ENCODE measurements at regions not wholly inside any gene's neighbourhood (a gene's known extent, or its start where the extent isn't known, plus 50 kb on each side); places are given as distances from the start of the nearest gene placed in this dataset.
"Not testable (repeated sequence)": the region's sequence is repeated elsewhere in the genome, so short reads cannot be mapped to it uniquely, and the experiment has no call there.

GRCh38 chr1:199932462-199932861, 95.0 kb upstream of the NR5A2 start:
- Histone ChIP-seq H3K9ac (ENCODE audit: low read depth, low read length) (no peak overlapping the region), H3K36me3 (ENCODE audit: insufficient read depth, low read length) (no peaks in the 10 kb centered on the region), H3K9me3 (ENCODE audit: control insufficient read depth, insufficient read depth, low read length) (no peaks in the 10 kb centered on the region), H3K4me1 (ENCODE audit: insufficient read depth, low read length) (no peaks in the 10 kb centered on the region)

GRCh38 chr1:199936441-199936840, 91.1 kb upstream of the NR5A2 start:
- Histone ChIP-seq H3K4me1 (ENCODE audit: insufficient read depth, low read length) (no peaks in the 10 kb centered on the region), H3K36me3 (ENCODE audit: insufficient read depth, low read length) (no peaks in the 10 kb centered on the region), H3K9ac (ENCODE audit: low read depth, low read length) (no peak overlapping the region), H3K9me3 (ENCODE audit: control insufficient read depth, insufficient read depth, low read length) (no peaks in the 10 kb centered on the region)

- Histone ChIP-seq H3K4me1 (ENCODE audit: insufficient read depth, low read length) (no peaks in the 10 kb centered on the region), H3K36me3 (ENCODE audit: insufficient read depth, low read length) (no peaks in the 10 kb centered on the region), H3K9ac (ENCODE audit: low read depth, low read length) (no peak overlapping the region), H3K9me3 (ENCODE audit: control insufficient read depth, insufficient read depth, low read length) (no peaks in the 10 kb centered on the region)
Measured at GRCh38 chr1:199937161-199937560, 90.3 kb upstream of the NR5A2 start.

- Histone ChIP-seq H3K36me3 (ENCODE audit: insufficient read depth, low read length) (no peaks in the 10 kb centered on the region), H3K4me1 (ENCODE audit: insufficient read depth, low read length) (no peaks in the 10 kb centered on the region), H3K9me3 (ENCODE audit: control insufficient read depth, insufficient read depth, low read length) (no peaks in the 10 kb centered on the region), H3K9ac (ENCODE audit: low read depth, low read length) (no peak overlapping the region)
Measured at GRCh38 chr1:199937661-199938060, 89.8 kb upstream of the NR5A2 start.

- Histone ChIP-seq H3K36me3 (ENCODE audit: insufficient read depth, low read length) (no peaks in the 10 kb centered on the region), H3K9ac (ENCODE audit: low read depth, low read length) (no peak overlapping the region), H3K9me3 (ENCODE audit: control insufficient read depth, insufficient read depth, low read length) (no peaks in the 10 kb centered on the region), H3K4me1 (ENCODE audit: insufficient read depth, low read length) (no peaks in the 10 kb centered on the region; the same call in 1 of the 2 replicates)
Measured at GRCh38 chr1:199944986-199945385, 82.5 kb upstream of the NR5A2 start.

GRCh38 chr1:199945591-199945990, 81.9 kb upstream of the NR5A2 start:
- Histone ChIP-seq H3K9ac (ENCODE audit: low read depth, low read length) (no peak overlapping the region), H3K36me3 (ENCODE audit: insufficient read depth, low read length) (no peaks in the 10 kb centered on the region), H3K9me3 (ENCODE audit: control insufficient read depth, insufficient read depth, low read length) (no peaks in the 10 kb centered on the region), H3K4me1 (ENCODE audit: insufficient read depth, low read length) (no peaks in the 10 kb centered on the region; the same call in 1 of the 2 replicates)

GRCh38 chr1:199946305-199947155, 81.0 kb upstream of the NR5A2 start:
- Histone ChIP-seq H3K36me3 (ENCODE audit: insufficient read depth, low read length) (no peaks in the 10 kb centered on the region), H3K9ac (ENCODE audit: low read depth, low read length) (no peak overlapping the region), H3K4me1 (ENCODE audit: insufficient read depth, low read length) (no peaks in the 10 kb centered on the region; the same call in 1 of the 2 replicates), H3K9me3 (ENCODE audit: control insufficient read depth, insufficient read depth, low read length) (no peaks in the 10 kb centered on the region)

GRCh38 chr1:199948587-199949280, 78.8 kb upstream of the NR5A2 start:
- no peaks in the 10 kb centered on the region for H3K36me3 ChIP-seq (ENCODE audit: insufficient read depth, low read length)
- no peaks in the 10 kb centered on the region; the same call in 1 of the 2 replicates for H3K4me1 ChIP-seq (ENCODE audit: insufficient read depth, low read length)
- no peaks in the 10 kb centered on the region for H3K9me3 ChIP-seq (ENCODE audit: control insufficient read depth, insufficient read depth, low read length)
- no peak overlapping the region for H3K9ac ChIP-seq (ENCODE audit: low read depth, low read length)

- not testable (repeated sequence) for H3K4me1 ChIP-seq (ENCODE audit: insufficient read depth, low read length); H3K9ac ChIP-seq (ENCODE audit: low read depth, low read length); H3K9me3 ChIP-seq (ENCODE audit: control insufficient read depth, insufficient read depth, low read length); H3K36me3 ChIP-seq (ENCODE audit: insufficient read depth, low read length)
Measured at GRCh38 chr1:199951005-199951404, 76.5 kb upstream of the NR5A2 start.

- Histone ChIP-seq H3K9ac (ENCODE audit: low read depth, low read length) (no peak overlapping the region), H3K4me1 (ENCODE audit: insufficient read depth, low read length) (no peaks in the 10 kb centered on the region), H3K9me3 (ENCODE audit: control insufficient read depth, insufficient read depth, low read length) (no peaks in the 10 kb centered on the region), H3K36me3 (ENCODE audit: insufficient read depth, low read length) (no peaks in the 10 kb centered on the region)
Measured at GRCh38 chr1:199953651-199954050, 73.9 kb upstream of the NR5A2 start.

- Histone ChIP-seq H3K4me1 (ENCODE audit: insufficient read depth, low read length) (no peaks in the 10 kb centered on the region), H3K9me3 (ENCODE audit: control insufficient read depth, insufficient read depth, low read length) (no peaks in the 10 kb centered on the region), H3K9ac (ENCODE audit: low read depth, low read length) (no peak overlapping the region), H3K36me3 (ENCODE audit: insufficient read depth, low read length) (no peaks in the 10 kb centered on the region)
Measured at GRCh38 chr1:199954699-199955098, 72.8 kb upstream of the NR5A2 start.

- no peaks in the 10 kb centered on the region for H3K36me3 ChIP-seq (ENCODE audit: insufficient read depth, low read length)
- H3K9ac ChIP-seq (ENCODE audit: low read depth, low read length), result no peak overlapping the region
- no peaks in the 10 kb centered on the region for H3K4me1 ChIP-seq (ENCODE audit: insufficient read depth, low read length)
- H3K9me3 ChIP-seq (ENCODE audit: control insufficient read depth, insufficient read depth, low read length), result no peaks in the 10 kb centered on the region
Measured at GRCh38 chr1:199955235-199955634, 72.3 kb upstream of the NR5A2 start.

- Histone ChIP-seq H3K36me3 (ENCODE audit: insufficient read depth, low read length) (no peaks in the 10 kb centered on the region), H3K9ac (ENCODE audit: low read depth, low read length) (no peak overlapping the region), H3K9me3 (ENCODE audit: control insufficient read depth, insufficient read depth, low read length) (no peaks in the 10 kb centered on the region), H3K4me1 (ENCODE audit: insufficient read depth, low read length) (no peaks in the 10 kb centered on the region)
Measured at GRCh38 chr1:199956005-199956404, 71.5 kb upstream of the NR5A2 start.

GRCh38 chr1:199959033-199959774, 68.3 kb upstream of the NR5A2 start:
- Histone ChIP-seq H3K9ac (ENCODE audit: low read depth, low read length) (no peak overlapping the region), H3K36me3 (ENCODE audit: insufficient read depth, low read length) (no peaks in the 10 kb centered on the region), H3K9me3 (ENCODE audit: control insufficient read depth, insufficient read depth, low read length) (no peaks in the 10 kb centered on the region), H3K4me1 (ENCODE audit: insufficient read depth, low read length) (no peaks in the 10 kb centered on the region)
